ENCODE measurements at regions not wholly inside any gene's neighbourhood (a gene's known extent, or its start where the extent isn't known, plus 50 kb on each side); places are given as distances from the start of the nearest gene placed in this dataset.

- peaks cover 2% of the 10 kb centered on the region for H3K27me3 Mint-ChIP-seq (ENCODE audit: insufficient read depth, low read depth, poor library complexity)
- TF ChIP-seq CREB1 (CRISPR knock-in tag; IDR thresholded peaks at IDR 0.05; ENCODE audit: low read depth) (no peak), EZH2phosphoT487 (IDR thresholded peaks at IDR 0.05; ENCODE audit: unreplicated experiment) (no peak), ZNF462 (CRISPR knock-in tag; IDR thresholded peaks at IDR 0.05) (no peak), REST (IDR thresholded peaks at IDR 0.05; ENCODE audit: unreplicated experiment) (no peak), ZNF331 (CRISPR knock-in tag; IDR thresholded peaks at IDR 0.05; ENCODE audit: low read depth) (no peak), JUNB (IDR thresholded peaks at IDR 0.05; ENCODE audit: unreplicated experiment) (no peak), CTCF (conservative IDR thresholded peaks at IDR 0.05; ENCODE audit: low read depth in 2 of 2) (no peak), POLR2AphosphoS5 (IDR thresholded peaks at IDR 0.05; ENCODE audit: low read depth) (no peak), NANOG (IDR thresholded peaks at IDR 0.05; ENCODE audit: borderline replicate concordance) (no peak), EZH2 (IDR thresholded peaks at IDR 0.05; ENCODE audit: low read depth, unreplicated experiment) (no peak), ZNF114 (CRISPR knock-in tag; IDR thresholded peaks at IDR 0.05) (no peak), STAT1 (IDR thresholded peaks at IDR 0.05; ENCODE audit: unreplicated experiment) (no peak)
- TF ChIP-seq, protein P1, sequence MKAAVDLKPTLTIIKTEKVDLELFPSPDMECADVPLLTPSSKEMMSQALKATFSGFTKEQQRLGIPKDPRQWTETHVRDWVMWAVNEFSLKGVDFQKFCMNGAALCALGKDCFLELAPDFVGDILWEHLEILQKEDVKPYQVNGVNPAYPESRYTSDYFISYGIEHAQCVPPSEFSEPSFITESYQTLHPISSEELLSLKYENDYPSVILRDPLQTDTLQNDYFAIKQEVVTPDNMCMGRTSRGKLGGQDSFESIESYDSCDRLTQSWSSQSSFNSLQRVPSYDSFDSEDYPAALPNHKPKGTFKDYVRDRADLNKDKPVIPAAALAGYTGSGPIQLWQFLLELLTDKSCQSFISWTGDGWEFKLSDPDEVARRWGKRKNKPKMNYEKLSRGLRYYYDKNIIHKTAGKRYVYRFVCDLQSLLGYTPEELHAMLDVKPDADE (IDR thresholded peaks at IDR 0.05) = no peak
- Histone ChIP-seq H3K27ac (ENCODE audit: low read depth) (no peak overlapping the region), H3K36me3 (ENCODE audit: insufficient read depth) (peaks cover 10% of the 10 kb centered on the region; the same call in 1 of the 2 replicates), H3K9me2 (ENCODE audit: insufficient read depth) (no peaks in the 10 kb centered on the region), H3K4me3 (no peak overlapping the region), H4K20me1 (replicated peaks; ENCODE audit: insufficient read depth) (no peaks in the 10 kb centered on the region), H3K4me2 (no peak overlapping the region), H3K4me1 (ENCODE audit: insufficient read depth) (no peaks in the 10 kb centered on the region), H3F3A (replicated peaks; ENCODE audit: low read depth) (no peaks in the 10 kb centered on the region), H3K79me2 (replicated peaks; ENCODE audit: insufficient read depth) (no peaks in the 10 kb centered on the region), H2AFZ (no peak overlapping the region), H3K27me3 (ENCODE audit: insufficient read depth) (no peaks in the 10 kb centered on the region)
- peaks cover 32% of the 10 kb centered on the region for H3K36me3 Mint-ChIP-seq (ENCODE audit: low read depth)
- no peak overlapping the region for H3K27ac Mint-ChIP-seq
- ATAC-seq (no peak), DNase-seq (ENCODE audit: low spot score) (no peak)
- no peaks in the 10 kb centered on the region for H3K4me1 Mint-ChIP-seq
- H3K4me3 Mint-ChIP-seq = no peak overlapping the region
- peaks cover 78% of the 10 kb centered on the region for H3K9me3 Mint-ChIP-seq
Measured at GRCh38 chr13:19074519-19074918, 107.1 kb downstream of the TUBA3C start.

Measured in GM23338 (cell line).